GM19468 (cell line): ENCODE measurements at regions not wholly inside any gene's neighbourhood (a gene's known extent, or its start where the extent isn't known, plus 50 kb on each side); places are given as distances from the start of the nearest gene placed in this dataset.

Experiments
- ATAC-seq: cut with Tn5 transposase; IDR thresholded peaks from one replicate; pipeline ENCODE4 v1.9.1; 2021; ENCODE audit warnings: mild to moderate bottlenecking, moderate library complexity, moderate number of reproducible peaks; ENCODE audit not compliant: unreplicated experiment; ENCODE audit errors: extremely low read depth

DNA sequence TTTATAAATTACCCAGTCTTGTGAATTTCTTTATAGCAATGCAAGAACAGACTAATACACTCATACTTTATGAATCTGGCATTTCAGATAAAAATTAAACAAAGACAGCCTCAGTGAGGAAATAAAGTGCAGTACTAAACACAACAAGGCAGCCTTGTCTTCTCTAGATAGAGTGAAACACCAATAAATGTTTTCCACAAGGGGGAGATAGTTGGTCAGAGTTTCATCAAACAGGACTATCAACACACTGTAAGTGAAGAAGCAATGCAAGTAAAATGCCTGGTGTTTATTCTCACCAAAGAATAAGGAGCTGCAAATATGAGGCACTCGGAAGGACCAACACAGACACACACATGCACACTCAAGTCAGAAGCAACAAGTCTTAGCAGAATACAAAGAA lies 62.8 kb downstream of the FAM9B start:
- no peak for ATAC-seq

DNA sequence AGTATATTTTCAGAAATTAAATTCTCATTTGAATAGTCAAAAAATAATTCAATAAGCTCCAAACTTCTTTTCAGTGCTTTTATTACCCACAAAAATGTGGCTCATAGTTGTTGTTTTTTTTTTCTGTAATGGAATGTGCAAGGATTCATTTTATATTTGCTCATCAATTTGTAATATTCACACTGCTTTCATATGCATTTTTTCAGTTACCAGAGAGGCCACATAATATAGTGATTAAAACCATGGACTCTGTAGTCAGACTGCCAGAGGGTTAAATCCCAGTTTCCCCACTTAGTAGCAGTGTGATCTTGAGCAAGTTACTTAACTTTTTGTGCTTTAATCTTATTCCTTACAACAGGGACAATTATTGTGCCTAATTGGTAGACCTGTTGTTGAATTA lies 64.5 kb downstream of the FAM9B start:
- no peak for ATAC-seq

GRCh38 chrX:8967461-8967860 lies 66.5 kb downstream of the FAM9B start:
- ATAC-seq = no peak

DNA sequence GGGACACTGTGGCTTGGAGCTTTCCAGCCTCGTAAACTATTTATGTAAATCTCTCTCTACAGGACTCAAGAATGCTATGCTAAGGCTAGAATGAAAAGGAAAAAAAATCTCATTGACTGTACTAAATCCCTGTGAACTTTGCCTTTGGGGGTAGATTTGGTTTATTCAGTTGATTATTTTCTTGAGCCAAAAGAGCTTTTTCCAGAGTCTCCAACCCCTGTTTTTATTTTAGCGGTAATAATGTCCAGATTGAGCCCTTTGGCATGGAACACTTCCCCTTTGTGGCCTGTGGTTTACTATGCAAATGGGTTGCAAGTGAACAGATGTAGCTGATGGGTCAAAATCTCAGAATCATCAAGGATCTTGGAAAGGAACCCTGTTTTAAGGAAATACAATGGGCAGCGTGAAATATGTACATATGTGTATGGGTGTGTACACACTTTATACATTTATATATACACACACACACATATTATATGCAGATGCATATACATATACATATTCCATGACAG lies 72.9 kb downstream of the FAM9B start:
- no peak for ATAC-seq

DNA sequence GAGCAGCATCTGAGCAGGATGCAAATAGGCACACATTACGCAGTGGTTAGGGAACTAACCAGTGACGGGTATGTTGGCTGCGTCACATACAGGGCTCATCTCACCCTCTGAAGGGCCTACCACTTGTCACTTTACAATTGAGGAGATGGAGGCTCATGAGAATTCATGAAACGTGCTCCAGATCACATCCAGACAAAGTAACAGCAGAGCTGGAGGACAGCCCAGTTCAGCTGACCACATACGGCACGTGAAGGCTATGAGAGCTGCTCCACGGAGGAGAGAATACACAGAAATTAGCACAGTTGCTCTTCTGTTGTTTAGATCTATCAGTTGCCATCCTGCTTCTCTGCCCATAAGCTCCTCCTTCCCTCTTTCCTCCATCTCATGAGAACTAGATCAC lies 78.4 kb downstream of the FAM9B start:
- ATAC-seq = no peak

- no peak for ATAC-seq
Measured at GRCh38 chrX:8946563-8946962, 87.4 kb downstream of the FAM9B start.

GRCh38 chrX:8939322-8939721 lies 94.6 kb downstream of the FAM9B start:
- ATAC-seq = no peak

DNA sequence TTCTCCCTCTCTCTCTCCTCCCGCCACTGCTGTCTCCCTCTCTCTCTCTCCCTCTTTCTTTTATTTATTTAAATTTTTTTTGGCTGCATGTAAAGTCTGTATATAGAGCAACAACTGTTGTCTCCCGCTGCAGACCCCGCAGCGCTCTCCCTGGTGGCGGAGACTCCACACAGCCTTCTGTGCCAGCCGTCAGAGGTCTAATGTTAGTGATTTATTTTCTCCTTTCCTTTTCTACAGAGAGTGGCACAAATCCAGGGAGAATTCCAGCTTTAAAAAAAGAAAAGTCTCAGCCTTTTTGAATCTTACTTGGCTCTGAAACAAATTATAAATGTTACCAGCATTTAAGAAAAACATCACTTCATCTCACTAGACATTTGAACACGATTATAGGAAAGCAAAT lies 106.2 kb downstream of the FAM9B start:
- ATAC-seq = no peak

- no peak for ATAC-seq
Measured at GRCh38 chrX:8927066-8927635, 106.8 kb downstream of the FAM9B start.

- ATAC-seq = no peak
Measured at GRCh38 chrX:8921615-8922014, 112.3 kb downstream of the FAM9B start.

- ATAC-seq = no peak
Measured at GRCh38 chrX:8919801-8920200, 114.1 kb downstream of the FAM9B start.

GRCh38 chrX:8916697-8917096 lies 115.5 kb upstream of the FAM9A start:
- ATAC-seq = no peak

DNA sequence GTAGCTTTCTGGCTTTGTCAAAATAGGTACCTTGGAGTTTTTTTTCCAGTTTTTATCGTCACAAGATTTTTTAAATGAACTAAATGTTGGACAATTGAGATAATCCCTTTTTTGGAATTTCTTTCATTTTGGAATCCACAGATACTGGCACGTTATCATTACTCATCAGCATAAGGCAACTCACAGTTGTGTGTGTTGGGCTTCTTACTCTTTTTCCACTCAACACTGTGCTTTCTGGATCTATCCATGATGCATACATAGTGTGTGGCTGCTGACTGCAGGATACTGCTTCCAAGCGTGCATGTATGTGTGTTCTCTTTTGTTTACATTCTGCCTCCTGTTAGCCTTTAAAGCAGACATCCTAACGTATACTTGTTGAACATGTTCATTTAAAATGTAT lies 113.5 kb upstream of the FAM9A start:
- no peak for ATAC-seq

DNA sequence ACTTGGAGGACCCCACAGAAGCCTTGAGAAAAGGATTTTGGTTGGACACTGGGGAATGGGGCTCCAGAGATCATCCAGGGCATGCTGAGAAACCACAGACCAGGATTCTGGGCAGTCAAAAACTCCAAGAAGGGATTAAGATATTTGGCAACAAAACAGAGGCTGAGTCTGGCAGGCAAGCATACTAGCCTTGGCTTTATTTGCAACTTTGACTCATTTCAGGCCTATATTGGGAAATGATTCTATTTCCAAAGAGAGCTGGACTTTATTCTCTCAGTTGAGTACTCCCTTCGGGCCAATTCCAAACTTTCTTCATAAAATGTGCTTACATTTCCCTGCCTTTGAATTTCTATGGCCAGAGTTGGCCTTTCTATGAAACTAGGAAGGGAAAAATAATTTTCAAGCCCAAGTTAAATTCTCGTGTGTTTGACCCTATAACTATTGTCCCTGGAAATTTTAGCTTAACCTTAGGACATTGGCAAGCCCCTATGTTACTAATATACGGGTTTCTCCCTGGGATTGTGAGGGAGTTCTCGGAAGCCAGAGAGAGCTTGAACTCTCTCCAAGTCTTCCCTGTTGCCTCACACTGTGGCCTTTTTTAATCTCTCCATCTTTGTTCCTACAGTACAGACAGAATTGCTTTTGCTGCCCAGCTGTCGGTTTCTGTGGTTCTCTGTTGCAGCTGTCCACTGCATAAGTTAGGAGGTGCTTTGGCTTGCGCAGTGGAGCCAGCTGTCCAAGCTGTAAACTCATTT lies 112.6 kb upstream of the FAM9A start:
- ATAC-seq = no peak

GRCh38 chrX:8907688-8908087 lies 106.5 kb upstream of the FAM9A start:
- ATAC-seq = no peak

DNA sequence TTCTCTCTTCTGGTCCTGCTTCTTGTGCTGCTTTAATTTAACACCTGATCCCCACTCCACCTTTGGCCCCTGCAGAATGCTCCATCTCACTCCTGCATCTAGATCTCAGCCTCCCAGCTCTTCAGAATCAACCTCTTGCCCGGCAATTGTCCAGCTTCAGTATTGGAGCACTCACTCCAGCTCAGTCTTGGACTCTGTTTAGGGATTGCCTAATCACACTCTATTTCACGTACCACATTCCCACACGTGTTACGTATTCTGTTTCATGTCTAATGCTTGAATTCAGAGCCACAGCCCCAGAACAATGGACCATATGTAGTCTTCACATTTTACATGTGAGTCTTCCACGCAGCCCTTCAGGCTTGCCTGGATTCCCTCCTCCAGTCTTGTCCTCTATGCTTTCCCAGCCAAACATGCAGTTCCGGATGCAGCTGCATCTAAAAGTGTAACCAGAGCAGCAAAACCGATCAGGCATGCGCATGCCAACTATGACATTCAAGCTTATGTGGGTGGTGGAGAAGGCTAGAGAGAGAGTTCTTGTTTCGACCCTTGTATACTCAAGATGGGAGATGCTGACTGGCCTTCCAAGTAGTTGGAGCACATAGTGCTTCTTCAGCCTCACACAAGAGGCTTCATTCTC lies 105.2 kb upstream of the FAM9A start:
- ATAC-seq = no peak

DNA sequence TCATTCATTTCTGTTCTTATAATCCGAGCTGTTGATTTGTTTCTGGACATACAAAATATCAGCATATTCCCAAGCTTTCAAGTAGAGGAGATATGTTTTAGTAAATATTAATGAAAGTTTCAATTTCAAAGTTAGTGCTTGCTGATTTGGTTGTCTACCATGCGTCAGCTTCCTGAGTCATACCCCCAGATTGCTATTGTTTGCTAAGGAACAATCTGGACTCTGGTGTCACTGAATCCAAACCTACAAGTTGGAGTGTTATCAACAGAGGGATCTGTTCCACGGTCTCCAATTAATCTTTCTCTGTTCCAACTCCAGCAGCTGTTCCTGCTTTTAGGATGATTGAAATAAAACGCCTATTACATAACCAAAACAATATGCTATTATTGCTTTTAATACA lies 96.1 kb upstream of the FAM9A start:
- ATAC-seq = no peak

DNA sequence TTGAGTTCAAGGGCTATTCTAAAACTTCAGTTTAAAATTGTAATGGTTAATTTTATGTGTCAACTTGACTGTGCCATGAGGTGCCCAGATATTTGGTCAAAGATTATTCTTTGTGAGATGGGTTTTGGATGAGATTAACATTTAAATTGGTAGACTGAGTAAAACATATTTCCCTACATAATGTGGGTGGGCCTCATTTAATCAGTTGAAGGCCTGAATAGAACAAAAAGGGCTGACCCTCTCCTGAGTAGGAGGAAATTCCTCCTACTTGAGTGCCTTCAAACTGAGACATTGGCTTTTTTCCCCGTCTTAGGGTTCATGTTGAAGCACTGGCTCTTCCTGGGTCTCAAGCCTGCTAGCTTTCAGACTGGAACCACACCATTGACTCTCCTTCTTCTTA lies 89.6 kb upstream of the FAM9A start:
- no peak for ATAC-seq

- ATAC-seq = no peak
Measured at GRCh38 chrX:8887004-8887403, 85.8 kb upstream of the FAM9A start.

- peak; percentile 49 for ATAC-seq
Measured at GRCh38 chrX:8879750-8880149, 78.6 kb upstream of the FAM9A start.

GRCh38 chrX:8873956-8874355 lies 72.8 kb upstream of the FAM9A start:
- ATAC-seq = no peak

GRCh38 chrX:8873102-8873501 lies 71.9 kb upstream of the FAM9A start:
- ATAC-seq = no peak
